GM21526 (cell line): ENCODE measurements at regions not wholly inside any gene's neighbourhood (a gene's known extent, or its start where the extent isn't known, plus 50 kb on each side); places are given as distances from the start of the nearest gene placed in this dataset.

Experiments
- ATAC-seq: cut with Tn5 transposase; IDR thresholded peaks from one replicate; pipeline ENCODE4 v1.9.1; 2021; ENCODE audit warnings: moderate library complexity; ENCODE audit not compliant: unreplicated experiment, low FRiP score

GRCh38 chr6:7041511-7042026 is 66.2 kb upstream of the RREB1 start:
- no peak for ATAC-seq

DNA sequence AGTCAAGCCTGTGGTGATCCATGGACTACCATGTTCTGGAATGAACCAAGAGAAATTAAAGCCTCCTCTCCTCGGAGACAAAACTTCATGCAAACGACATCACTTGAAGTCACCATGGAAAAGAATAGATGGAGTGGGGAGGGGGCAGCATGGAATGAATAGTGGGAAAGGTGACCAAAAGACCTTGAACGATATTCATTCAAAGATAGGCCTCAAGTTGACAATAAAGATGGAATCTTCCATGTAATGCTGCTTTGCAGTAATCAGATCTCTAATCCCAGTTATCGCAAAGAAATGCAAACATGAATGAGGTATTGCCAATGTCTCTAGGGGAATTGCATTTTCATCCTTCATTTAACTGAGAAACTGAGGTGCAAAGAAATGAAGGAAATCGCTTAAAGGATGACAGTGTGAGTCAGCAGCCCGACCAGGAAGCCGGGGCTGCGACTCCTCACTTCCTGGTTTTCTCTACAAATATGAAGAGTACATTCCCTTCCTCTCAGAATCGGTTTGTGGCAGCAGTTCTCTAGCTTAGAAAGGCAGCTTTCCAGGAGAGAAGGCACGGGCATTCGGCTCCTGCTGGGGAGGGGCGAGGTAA is 65.6 kb upstream of the RREB1 start:
- no peak for ATAC-seq

DNA sequence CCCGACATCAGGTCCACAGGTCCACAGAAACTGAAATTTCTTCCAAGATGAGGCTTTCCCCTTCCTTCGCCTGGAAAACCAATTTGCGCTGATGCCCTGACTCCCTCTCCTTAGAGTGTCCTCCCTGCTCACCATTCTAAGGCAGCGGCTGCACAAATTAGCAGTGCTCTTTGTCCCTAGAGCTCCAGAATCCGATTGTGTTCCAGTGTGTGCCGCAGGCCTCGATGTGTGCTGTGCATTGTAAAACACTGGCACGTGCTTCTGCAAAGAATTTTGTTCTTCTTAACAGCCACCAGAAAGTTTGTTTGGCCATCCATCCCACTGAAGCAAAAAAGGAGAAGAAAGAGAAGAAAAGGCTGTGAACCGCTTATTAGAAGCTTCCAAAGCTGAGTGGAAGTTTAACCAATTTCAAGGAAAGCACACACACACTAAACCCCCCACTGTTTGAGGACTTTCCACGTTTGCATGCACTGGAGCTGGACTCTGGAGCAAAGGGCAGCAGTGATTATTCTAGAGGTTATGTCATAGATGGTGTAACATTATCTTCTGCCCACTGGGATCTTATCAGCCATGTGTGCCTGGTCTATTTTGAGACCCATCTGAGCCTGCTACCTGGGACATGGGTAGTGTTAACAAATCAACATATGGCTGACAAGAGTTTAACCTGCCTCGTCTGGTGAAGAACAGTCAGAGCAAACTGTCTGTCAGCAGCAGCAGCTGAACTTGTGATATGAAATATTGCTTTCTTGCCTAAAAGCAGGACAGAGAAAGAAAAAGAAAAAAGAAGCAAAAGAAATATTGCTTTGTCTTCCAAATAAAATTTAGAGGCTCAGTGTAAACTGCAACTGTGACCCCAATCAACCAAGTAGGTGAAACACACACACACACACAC is 64.9 kb upstream of the RREB1 start:
- no peak for ATAC-seq

DNA sequence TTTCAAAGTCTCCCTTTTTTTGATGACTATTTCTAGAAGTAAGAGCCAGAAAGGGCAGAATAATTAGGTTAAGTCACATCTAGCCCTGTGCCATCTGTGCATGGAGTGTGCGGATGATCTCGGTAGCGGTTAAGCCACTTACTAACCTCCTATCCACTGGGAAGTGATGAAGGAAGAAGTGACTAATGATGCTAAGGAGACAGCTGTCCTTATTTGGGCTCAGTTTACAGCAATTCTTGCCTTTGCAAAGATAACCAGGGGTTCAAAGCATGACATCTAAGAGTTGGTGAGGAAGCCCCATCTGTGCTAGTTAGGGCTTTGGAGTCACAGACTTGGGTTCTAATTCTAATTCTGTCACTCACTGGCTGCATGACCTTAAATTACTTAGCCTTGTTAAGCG is 62.4 kb upstream of the RREB1 start:
- no peak for ATAC-seq

- ATAC-seq: no peak
Observed at GRCh38 chr6:7045746-7046145, 62.0 kb upstream of the RREB1 start.

DNA sequence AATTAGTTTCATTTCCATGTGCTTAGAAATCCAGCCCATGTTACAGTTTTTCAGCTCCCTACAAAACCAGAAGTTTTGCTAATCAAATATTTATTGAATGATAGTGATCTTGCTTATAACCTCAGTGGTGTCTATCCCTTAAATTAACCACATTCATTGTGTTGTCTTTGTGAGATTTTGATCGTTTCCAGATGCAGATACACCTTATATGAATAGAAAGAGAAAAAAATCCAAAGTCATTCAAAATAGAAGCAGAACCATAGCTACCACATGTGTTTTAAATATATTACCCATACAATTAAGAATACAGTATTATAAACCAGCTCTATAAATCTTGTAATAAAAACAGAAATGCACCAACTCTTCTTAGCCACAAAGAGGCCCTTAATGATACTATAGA is 60.6 kb upstream of the RREB1 start:
- no peak for ATAC-seq

- ATAC-seq: no peak
Observed at GRCh38 chr6:7047966-7048365, 59.8 kb upstream of the RREB1 start.

DNA sequence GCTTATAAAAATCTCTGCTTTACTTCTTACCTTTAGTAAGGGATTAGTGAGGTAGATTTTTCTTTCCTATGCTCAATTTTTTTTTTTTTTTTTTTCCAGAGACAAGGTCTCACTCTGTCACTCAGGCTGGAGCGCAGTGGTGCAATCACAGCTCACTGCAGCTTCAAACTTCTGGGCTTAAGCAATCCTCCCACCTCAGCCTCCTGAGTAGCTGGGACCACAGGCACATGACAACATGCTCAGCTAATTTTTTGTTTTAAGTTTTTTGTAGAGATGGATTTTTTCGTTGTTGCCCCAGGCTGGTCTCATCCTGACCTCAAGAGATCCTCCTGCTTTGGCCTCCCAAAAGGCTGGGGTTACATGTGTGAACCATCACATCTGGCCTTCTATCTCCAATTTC is 58.9 kb upstream of the RREB1 start:
- no peak for ATAC-seq

DNA sequence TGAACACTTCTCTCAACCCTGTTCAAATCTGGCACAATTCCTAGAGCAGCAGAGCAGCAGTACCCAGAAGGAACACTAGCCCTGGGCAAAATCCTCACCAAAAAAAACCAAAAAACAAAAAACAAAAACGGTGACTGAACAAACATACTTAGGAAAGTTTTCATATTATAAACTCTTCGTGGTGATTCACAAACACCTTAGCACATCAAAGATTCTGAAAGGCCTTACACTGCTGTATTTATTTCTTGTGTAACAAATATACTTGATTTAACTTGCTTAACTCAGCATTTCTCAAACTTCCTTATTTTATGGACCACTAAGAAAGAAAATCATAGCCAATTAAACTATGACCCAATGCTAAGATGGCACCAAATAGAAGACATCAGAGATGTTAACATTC is 57.8 kb upstream of the RREB1 start:
- ATAC-seq: no peak

GRCh38 chr6:7050872-7051779 is 56.6 kb upstream of the RREB1 start:
- ATAC-seq: peak; percentile 37

DNA sequence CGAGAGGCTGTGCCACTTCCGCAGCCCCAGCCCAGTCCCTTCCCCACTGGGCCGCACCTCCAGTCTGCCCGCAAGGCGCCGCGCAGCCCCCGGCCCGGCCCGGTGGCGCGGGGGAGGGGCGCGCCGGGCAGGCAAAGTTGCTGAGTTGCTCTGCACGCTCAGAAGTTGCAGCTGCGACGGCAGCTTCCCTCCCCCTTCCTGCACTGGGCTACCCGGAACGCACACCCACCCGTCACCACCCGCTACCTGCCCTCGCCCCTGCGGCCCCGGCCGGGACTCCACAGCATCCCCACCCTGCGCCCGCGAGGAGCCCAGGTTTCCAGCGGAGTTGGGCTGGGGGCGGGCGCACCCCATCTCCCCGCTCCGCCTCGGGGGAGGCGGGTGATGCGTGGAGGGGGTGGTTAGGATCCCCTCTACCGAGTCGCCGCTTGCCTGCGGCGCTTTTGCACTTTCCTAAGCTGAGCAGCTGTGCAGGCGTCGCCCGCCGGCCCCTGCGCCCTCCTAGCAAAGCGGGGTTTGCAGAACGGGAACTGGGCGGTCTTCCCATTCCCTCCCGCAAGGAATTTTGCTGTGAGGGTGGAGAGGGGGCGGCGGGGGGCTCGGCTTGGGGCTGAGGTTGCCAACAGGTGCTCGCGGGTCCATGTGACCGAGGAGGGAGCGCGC is 55.9 kb upstream of the RREB1 start:
- ATAC-seq: peak; percentile 53

- ATAC-seq: no peak
Observed at GRCh38 chr6:7052443-7053011, 55.2 kb upstream of the RREB1 start.

- no peak for ATAC-seq
Observed at GRCh38 chr6:7053125-7053774, 54.5 kb upstream of the RREB1 start.
